ENCODE measurements at regions not wholly inside any gene's neighbourhood (a gene's known extent, or its start where the extent isn't known, plus 50 kb on each side); places are given as distances from the start of the nearest gene placed in this dataset.

DNA sequence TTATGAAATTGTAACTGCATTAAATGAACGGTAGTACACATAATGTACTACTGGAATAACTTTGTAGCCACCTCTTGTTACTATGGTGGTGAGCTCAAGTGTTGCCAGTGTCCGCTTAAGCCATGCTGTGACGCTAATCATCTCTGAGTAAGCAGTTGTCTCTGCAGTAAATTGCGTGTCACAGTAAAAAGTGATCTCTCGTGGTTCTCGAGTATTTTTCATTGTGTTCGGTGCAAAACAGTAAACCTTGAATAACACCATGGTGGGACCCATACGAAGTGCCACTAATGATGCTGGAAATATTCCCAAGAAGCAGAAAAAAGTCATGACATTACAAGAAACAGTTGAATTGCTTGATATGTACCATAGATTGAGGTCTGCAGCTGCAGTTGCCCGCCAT, 524.8 kb downstream of the SOX5 start:
- H3K4me2 ChIP-seq (ENCODE audit: low read length) = no peak overlapping the region
- H3K9me3 ChIP-seq (ENCODE audit: insufficient read depth, low read length) = no peaks in the 10 kb centered on the region
- H3K4me3 ChIP-seq (ENCODE audit: low read length) = no peak overlapping the region
- no peaks in the 10 kb centered on the region for H3K27me3 ChIP-seq (ENCODE audit: low read depth, low read length)
- H3K9ac ChIP-seq (ENCODE audit: low read length) = no peak overlapping the region
- no peak overlapping the region for H2AFZ ChIP-seq (ENCODE audit: low read depth, low read length)
- TF ChIP-seq, protein P1, sequence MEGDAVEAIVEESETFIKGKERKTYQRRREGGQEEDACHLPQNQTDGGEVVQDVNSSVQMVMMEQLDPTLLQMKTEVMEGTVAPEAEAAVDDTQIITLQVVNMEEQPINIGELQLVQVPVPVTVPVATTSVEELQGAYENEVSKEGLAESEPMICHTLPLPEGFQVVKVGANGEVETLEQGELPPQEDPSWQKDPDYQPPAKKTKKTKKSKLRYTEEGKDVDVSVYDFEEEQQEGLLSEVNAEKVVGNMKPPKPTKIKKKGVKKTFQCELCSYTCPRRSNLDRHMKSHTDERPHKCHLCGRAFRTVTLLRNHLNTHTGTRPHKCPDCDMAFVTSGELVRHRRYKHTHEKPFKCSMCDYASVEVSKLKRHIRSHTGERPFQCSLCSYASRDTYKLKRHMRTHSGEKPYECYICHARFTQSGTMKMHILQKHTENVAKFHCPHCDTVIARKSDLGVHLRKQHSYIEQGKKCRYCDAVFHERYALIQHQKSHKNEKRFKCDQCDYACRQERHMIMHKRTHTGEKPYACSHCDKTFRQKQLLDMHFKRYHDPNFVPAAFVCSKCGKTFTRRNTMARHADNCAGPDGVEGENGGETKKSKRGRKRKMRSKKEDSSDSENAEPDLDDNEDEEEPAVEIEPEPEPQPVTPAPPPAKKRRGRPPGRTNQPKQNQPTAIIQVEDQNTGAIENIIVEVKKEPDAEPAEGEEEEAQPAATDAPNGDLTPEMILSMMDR (IDR thresholded peaks at IDR 0.05; ENCODE audit: low read depth, low read length) = no peak
- TF ChIP-seq EZH2phosphoT487 (IDR thresholded peaks at IDR 0.05; ENCODE audit: low read depth) = no peak
- H3K36me3 ChIP-seq (replicated peaks; ENCODE audit: low read depth, low read length) = no peaks in the 10 kb centered on the region
- no peaks in the 10 kb centered on the region for H4K20me1 ChIP-seq (ENCODE audit: insufficient read depth, low read length)
- no peak overlapping the region for H3K27ac ChIP-seq (ENCODE audit: low read length)
- H3K79me2 ChIP-seq (ENCODE audit: low read length) = no peaks in the 10 kb centered on the region
- H3K4me1 ChIP-seq (ENCODE audit: low read length) = no peaks in the 10 kb centered on the region

DNA sequence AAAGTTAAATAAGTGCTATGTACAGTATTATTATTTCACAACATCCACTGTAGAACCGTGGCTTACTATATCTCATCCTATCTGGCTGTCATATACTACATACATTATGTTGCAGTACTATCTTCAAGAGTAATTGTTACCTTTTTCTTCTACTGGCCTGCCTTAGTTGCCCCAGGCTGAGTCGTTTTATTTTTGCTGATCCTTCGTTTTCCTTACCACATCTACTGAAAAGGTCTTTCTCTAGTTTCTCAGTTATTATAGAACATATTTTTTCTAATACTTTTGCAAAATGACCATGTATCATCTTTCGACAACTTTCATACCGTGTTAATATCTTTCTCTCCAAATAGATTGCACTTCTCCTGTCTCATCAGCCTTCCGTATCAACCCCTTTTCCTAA, 523.1 kb downstream of the SOX5 start:
- no peaks in the 10 kb centered on the region for H3K27me3 ChIP-seq (ENCODE audit: low read depth, low read length)
- H3K9ac ChIP-seq (ENCODE audit: low read length) = no peak overlapping the region
- no peak overlapping the region for H3K4me2 ChIP-seq (ENCODE audit: low read length)
- H3K27ac ChIP-seq (ENCODE audit: low read length) = no peak overlapping the region
- H3K36me3 ChIP-seq (replicated peaks; ENCODE audit: low read depth, low read length) = no peaks in the 10 kb centered on the region
- no peaks in the 10 kb centered on the region for H4K20me1 ChIP-seq (ENCODE audit: insufficient read depth, low read length)
- H3K4me3 ChIP-seq (ENCODE audit: low read length) = no peak overlapping the region
- TF ChIP-seq, protein P1 (IDR thresholded peaks at IDR 0.05; ENCODE audit: low read depth, low read length) = no peak
- TF ChIP-seq EZH2phosphoT487 (IDR thresholded peaks at IDR 0.05; ENCODE audit: low read depth) = no peak
- H3K4me1 ChIP-seq (ENCODE audit: low read length) = no peaks in the 10 kb centered on the region
- H2AFZ ChIP-seq (ENCODE audit: low read depth, low read length) = no peak overlapping the region
- H3K79me2 ChIP-seq (ENCODE audit: low read length) = no peaks in the 10 kb centered on the region
- no peaks in the 10 kb centered on the region for H3K9me3 ChIP-seq (ENCODE audit: insufficient read depth, low read length)

DNA sequence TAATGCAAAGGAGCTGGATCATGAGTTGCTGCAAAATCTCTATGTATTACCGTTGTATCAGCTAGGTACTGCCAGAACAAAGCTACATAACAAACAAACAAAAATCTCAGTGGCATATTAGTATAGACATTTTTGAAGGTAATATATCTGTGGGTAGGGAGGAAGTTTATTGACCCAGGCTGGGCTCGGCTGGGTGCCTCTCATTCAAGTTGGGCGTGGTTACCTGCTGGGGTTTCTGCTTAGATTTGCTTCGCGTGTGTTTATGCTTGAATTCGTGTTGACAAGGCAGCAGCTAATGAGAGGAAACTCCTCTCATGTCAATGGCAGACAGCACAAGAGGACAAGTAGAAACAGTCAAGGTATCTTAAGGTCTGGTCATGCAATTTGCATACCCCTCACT, 520.7 kb downstream of the SOX5 start:
- H4K20me1 ChIP-seq (ENCODE audit: insufficient read depth, low read length) = no peaks in the 10 kb centered on the region
- H3K27me3 ChIP-seq (ENCODE audit: low read depth, low read length) = no peaks in the 10 kb centered on the region
- H3K4me2 ChIP-seq (ENCODE audit: low read length) = no peak overlapping the region
- no peak overlapping the region for H3K27ac ChIP-seq (ENCODE audit: low read length)
- no peak overlapping the region for H3K4me3 ChIP-seq (ENCODE audit: low read length)
- H3K79me2 ChIP-seq (ENCODE audit: low read length) = no peaks in the 10 kb centered on the region
- H2AFZ ChIP-seq (ENCODE audit: low read depth, low read length) = no peak overlapping the region
- no peak overlapping the region for H3K9ac ChIP-seq (ENCODE audit: low read length)
- TF ChIP-seq, protein P1 (IDR thresholded peaks at IDR 0.05; ENCODE audit: low read depth, low read length) = no peak
- TF ChIP-seq EZH2phosphoT487 (IDR thresholded peaks at IDR 0.05; ENCODE audit: low read depth) = no peak
- H3K4me1 ChIP-seq (ENCODE audit: low read length) = no peaks in the 10 kb centered on the region
- H3K9me3 ChIP-seq (ENCODE audit: insufficient read depth, low read length) = no peaks in the 10 kb centered on the region
- H3K36me3 ChIP-seq (replicated peaks; ENCODE audit: low read depth, low read length) = no peaks in the 10 kb centered on the region

DNA sequence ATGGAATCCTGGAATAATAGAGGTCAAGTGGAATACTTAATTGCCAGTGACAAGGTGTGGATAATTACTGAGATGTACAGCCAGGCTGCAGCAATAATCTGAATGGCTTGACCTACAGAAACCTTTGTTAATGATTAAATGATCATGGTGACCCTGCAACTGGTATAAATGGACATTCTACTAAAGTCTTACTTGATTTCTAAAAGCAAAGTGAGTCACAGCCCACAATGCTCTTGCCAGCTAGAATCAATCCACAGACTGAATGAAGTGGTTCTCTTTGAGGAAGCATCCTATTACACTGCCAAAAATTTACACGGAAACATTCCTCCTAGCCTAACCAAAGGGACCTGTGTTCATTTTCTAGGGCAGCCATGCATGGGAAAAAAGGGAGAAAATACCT, 518.5 kb downstream of the SOX5 start:
- no peak for TF ChIP-seq EZH2phosphoT487 (IDR thresholded peaks at IDR 0.05; ENCODE audit: low read depth)
- TF ChIP-seq, protein P1 (IDR thresholded peaks at IDR 0.05; ENCODE audit: low read depth, low read length) = no peak
- no peak overlapping the region for H3K27ac ChIP-seq (ENCODE audit: low read length)
- no peaks in the 10 kb centered on the region for H3K27me3 ChIP-seq (ENCODE audit: low read depth, low read length)
- H3K79me2 ChIP-seq (ENCODE audit: low read length) = no peaks in the 10 kb centered on the region
- H4K20me1 ChIP-seq (ENCODE audit: insufficient read depth, low read length) = no peaks in the 10 kb centered on the region
- no peak overlapping the region for H3K9ac ChIP-seq (ENCODE audit: low read length)
- no peak overlapping the region for H3K4me2 ChIP-seq (ENCODE audit: low read length)
- no peaks in the 10 kb centered on the region for H3K4me1 ChIP-seq (ENCODE audit: low read length)
- H3K4me3 ChIP-seq (ENCODE audit: low read length) = no peak overlapping the region
- H3K9me3 ChIP-seq (ENCODE audit: insufficient read depth, low read length) = 0 out of 2 replicates have a peak, but pooled peaks cover 2% of the 10 kb centered on the region
- no peak overlapping the region for H2AFZ ChIP-seq (ENCODE audit: low read depth, low read length)
- peaks cover 3% of the 10 kb centered on the region for H3K36me3 ChIP-seq (replicated peaks; ENCODE audit: low read depth, low read length)
